ENCODE measurements at regions not wholly inside any gene's neighbourhood (a gene's known extent, or its start where the extent isn't known, plus 50 kb on each side); places are given as distances from the start of the nearest gene placed in this dataset.

DNA sequence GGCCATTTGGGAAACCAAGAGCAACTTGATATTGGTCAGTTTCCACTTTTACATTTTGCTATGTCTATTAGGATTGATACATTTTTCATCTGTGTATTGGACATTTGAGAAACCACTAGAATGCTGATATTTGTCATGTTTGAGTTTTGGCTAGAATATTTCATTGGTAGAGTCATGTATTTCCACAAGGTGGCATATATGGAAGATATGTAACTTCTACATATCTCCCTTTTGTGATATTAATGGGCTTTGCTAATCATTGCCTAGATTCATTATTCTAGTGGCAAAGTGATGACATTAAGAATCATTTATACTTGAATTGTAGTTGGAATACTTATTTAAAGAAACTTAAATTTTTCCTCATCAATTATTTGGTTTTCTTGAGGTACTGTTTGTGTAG lies 692.9 kb upstream of the EDIL3 start:
- TF ChIP-seq, protein P1, sequence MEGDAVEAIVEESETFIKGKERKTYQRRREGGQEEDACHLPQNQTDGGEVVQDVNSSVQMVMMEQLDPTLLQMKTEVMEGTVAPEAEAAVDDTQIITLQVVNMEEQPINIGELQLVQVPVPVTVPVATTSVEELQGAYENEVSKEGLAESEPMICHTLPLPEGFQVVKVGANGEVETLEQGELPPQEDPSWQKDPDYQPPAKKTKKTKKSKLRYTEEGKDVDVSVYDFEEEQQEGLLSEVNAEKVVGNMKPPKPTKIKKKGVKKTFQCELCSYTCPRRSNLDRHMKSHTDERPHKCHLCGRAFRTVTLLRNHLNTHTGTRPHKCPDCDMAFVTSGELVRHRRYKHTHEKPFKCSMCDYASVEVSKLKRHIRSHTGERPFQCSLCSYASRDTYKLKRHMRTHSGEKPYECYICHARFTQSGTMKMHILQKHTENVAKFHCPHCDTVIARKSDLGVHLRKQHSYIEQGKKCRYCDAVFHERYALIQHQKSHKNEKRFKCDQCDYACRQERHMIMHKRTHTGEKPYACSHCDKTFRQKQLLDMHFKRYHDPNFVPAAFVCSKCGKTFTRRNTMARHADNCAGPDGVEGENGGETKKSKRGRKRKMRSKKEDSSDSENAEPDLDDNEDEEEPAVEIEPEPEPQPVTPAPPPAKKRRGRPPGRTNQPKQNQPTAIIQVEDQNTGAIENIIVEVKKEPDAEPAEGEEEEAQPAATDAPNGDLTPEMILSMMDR (IDR thresholded peaks at IDR 0.05): no peak
- TF ChIP-seq EP300 (IDR thresholded peaks at IDR 0.05): no peak
